ENCODE measurements at regions not wholly inside any gene's neighbourhood (a gene's known extent, or its start where the extent isn't known, plus 50 kb on each side); places are given as distances from the start of the nearest gene placed in this dataset.

- H3K4me3 ChIP-seq (ENCODE audit: low read depth, low read length), result no peak overlapping the region
- in situ Hi-C loops (cut with HindIII; ENCODE audit: low sequenced_read_pairs), result no loop called here
- no peak for TF ChIP-seq CTCF (IDR thresholded peaks at IDR 0.05; ENCODE audit: low read depth, low read length)
- DNase-seq (ENCODE audit: low read depth, low spot score), result no peak
These were observed 143.1 kb upstream of the TBL1XR1 start for GRCh38 chr3:177340243-177340830.

DNA sequence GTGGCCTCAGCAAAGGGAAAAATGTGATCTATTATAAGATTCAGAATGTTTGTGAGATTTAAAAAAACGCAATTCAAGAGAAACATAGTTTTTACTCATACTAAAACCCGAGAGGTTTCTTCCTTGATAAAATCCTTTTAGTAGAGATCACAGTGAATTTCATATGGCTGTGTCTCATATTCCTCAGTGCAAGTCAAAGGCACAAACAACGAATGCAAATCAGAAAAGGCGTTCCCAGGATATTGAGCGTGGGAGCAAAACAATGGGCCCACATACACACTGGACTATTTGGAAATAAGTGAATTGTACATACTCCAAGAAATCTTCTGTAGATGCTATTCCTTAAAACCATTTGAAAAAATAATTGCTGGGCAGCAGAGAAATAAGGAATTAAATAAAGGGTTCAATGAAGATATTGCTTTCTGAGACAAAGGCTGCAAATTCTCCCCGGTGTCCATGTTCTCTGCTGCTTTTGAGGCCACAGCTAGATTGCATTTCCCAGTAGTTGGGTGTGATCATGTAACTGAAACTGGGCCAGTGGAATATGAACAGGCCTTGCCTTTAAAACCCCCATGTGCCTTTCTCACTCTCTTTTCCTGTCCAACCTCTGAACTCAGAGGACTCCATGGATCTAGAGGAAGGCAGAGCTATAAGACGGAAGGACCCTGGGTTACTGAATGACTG is 144.6 kb upstream of the TBL1XR1 start:
- in situ Hi-C loops (cut with HindIII; ENCODE audit: low sequenced_read_pairs), result no loop called here
- DNase-seq (ENCODE audit: low read depth, low spot score), result no peak
- no peak for TF ChIP-seq CTCF (IDR thresholded peaks at IDR 0.05; ENCODE audit: low read depth, low read length)
- no peak overlapping the region for H3K4me3 ChIP-seq (ENCODE audit: low read depth, low read length)

GRCh38 chr3:177343122-177343625 is 145.9 kb upstream of the TBL1XR1 start:
- H3K4me3 ChIP-seq (ENCODE audit: low read depth, low read length), result no peak overlapping the region
- no peak for TF ChIP-seq CTCF (IDR thresholded peaks at IDR 0.05; ENCODE audit: low read depth, low read length)
- in situ Hi-C loops (cut with HindIII; ENCODE audit: low sequenced_read_pairs), result no loop called here
- no peak for DNase-seq (ENCODE audit: low read depth, low spot score)

- peak; percentile 96 for DNase-seq (ENCODE audit: low read depth, low spot score)
- TF ChIP-seq CTCF (IDR thresholded peaks at IDR 0.05; ENCODE audit: low read depth, low read length), result no peak
- no peak overlapping the region for H3K4me3 ChIP-seq (ENCODE audit: low read depth, low read length)
- in situ Hi-C loops (cut with HindIII; ENCODE audit: low sequenced_read_pairs), result no loop called here
These were observed 148.0 kb upstream of the TBL1XR1 start for GRCh38 chr3:177345049-177345972.

DNA sequence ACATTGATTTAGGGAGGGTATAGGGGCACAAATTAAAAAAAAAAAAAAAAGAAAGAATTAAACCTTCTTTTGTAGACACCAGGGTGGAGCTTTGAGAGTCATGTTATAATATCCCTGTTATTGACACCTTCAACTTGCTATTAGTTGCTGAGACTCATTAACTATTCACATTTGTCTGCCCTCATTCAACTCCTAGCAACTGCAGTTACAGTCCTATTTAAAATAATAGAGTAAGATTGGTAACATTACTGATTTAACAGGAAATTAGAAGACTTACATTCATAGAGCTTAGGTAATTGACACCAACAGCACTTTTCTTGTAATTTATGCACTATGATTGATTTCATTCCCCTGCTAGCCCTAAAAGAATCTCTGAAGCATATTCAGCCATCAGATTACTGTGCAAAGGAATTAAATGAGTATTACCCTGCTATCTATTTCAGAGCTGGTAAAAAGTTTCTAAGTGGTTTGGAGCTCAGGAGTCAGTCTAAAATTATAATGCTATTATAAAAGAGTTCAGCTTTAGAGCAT is 148.8 kb upstream of the TBL1XR1 start:
- no peak for DNase-seq (ENCODE audit: low read depth, low spot score)
- H3K4me3 ChIP-seq (ENCODE audit: low read depth, low read length), result no peak overlapping the region
- in situ Hi-C loops (cut with HindIII; ENCODE audit: low sequenced_read_pairs), result no loop called here
- no peak for TF ChIP-seq CTCF (IDR thresholded peaks at IDR 0.05; ENCODE audit: low read depth, low read length)

GRCh38 chr3:177346878-177347277 is 149.6 kb upstream of the TBL1XR1 start:
- in situ Hi-C loops (cut with HindIII; ENCODE audit: low sequenced_read_pairs), result no loop called here
- DNase-seq (ENCODE audit: low read depth, low spot score), result no peak
- TF ChIP-seq CTCF (IDR thresholded peaks at IDR 0.05; ENCODE audit: low read depth, low read length), result no peak
- H3K4me3 ChIP-seq (ENCODE audit: low read depth, low read length), result no peak overlapping the region

Data from astrocyte of the spinal cord (primary cell).